ENCODE measurements at regions not wholly inside any gene's neighbourhood (a gene's known extent, or its start where the extent isn't known, plus 50 kb on each side); places are given as distances from the start of the nearest gene placed in this dataset.

GRCh38 chr5:124261848-124262247, 484.6 kb downstream of the ZNF608 start:
- no peaks in the 10 kb centered on the region for H3K79me2 ChIP-seq (ENCODE audit: insufficient read depth)
- no peak overlapping the region for H2AFZ ChIP-seq (ENCODE audit: low read depth)
- no peak overlapping the region for H3K9ac ChIP-seq
- no peaks in the 10 kb centered on the region for H3F3A ChIP-seq (replicated peaks; ENCODE audit: insufficient read depth)
- H3K4me3 ChIP-seq (ENCODE audit: low read depth in 2 of 2, low read length in 1 of 2): no peak overlapping the region
- H3K9me2 ChIP-seq: no peaks in the 10 kb centered on the region
- no peaks in the 10 kb centered on the region; a peak in 2 of 4 replicates for H3K4me1 ChIP-seq (ENCODE audit: control insufficient read depth in 1 of 2, insufficient read depth in 2 of 2, low read depth in 1 of 2, low read length in 1 of 2)
- POLR2A ChIA-PET: no interaction called here
- no peak for DNase-seq
- CTCF ChIA-PET: no interaction called here
- H3K9me3 ChIP-seq: no peaks in the 10 kb centered on the region
- H3K27me3 ChIP-seq (ENCODE audit: insufficient read depth): no peaks in the 10 kb centered on the region
- H3K27ac ChIP-seq (ENCODE audit: low read depth in 2 of 2, low read length in 1 of 2): peak overlapping the region in 1 of 2 experiments; percentile 16; a peak in 1 of 4 replicates
- no peak overlapping the region for H3K4me2 ChIP-seq
- H4K20me1 ChIP-seq (ENCODE audit: insufficient read depth): no peaks in the 10 kb centered on the region
- no peaks in the 10 kb centered on the region for H3K36me3 ChIP-seq (replicated peaks in 1 of 2; ENCODE audit: control insufficient read depth in 1 of 2, insufficient read depth in 2 of 2, low read length in 1 of 2)
- 33% methylated on average over 1 of the region's 1 CpG for WGBS (ENCODE audit: low lambda C conversion rate)
- no peak for TF ChIP-seq USF2 (IDR thresholded peaks at IDR 0.05; ENCODE audit: borderline replicate concordance, low read depth, low read length)
- no peak for TF ChIP-seq PBX3 (IDR thresholded peaks at IDR 0.05)
- TF ChIP-seq EZH2phosphoT487 (IDR thresholded peaks at IDR 0.05; ENCODE audit: borderline replicate concordance, low read depth): no peak
- no peak for TF ChIP-seq CHD2 (IDR thresholded peaks at IDR 0.05; ENCODE audit: low read length, partially characterized antibody)
- TF ChIP-seq FOXJ3 (CRISPR knock-in tag; IDR thresholded peaks at IDR 0.05): no peak
- no peak for TF ChIP-seq TEAD4 (IDR thresholded peaks at IDR 0.05; ENCODE audit: borderline replicate concordance, insufficient read depth)
- TF ChIP-seq RFX5 (IDR thresholded peaks at IDR 0.05; ENCODE audit: low read length): no peak
- TF ChIP-seq MAX (IDR thresholded peaks at IDR 0.05; ENCODE audit: low read depth): no peak
- no peak for TF ChIP-seq GABPA (IDR thresholded peaks at IDR 0.05; ENCODE audit: low read depth)
- no peak for TF ChIP-seq REST (IDR thresholded peaks at IDR 0.05; ENCODE audit: low read depth, low read length)
- no peak for TF ChIP-seq FOXM1 (IDR thresholded peaks at IDR 0.05; ENCODE audit: low read depth)
- no peak for TF ChIP-seq IRF3 (IDR thresholded peaks at IDR 0.05; ENCODE audit: low read depth, low read length)
- no peak for TF ChIP-seq ZBTB33 (IDR thresholded peaks at IDR 0.05; ENCODE audit: borderline replicate concordance, low read depth)
- no peak for TF ChIP-seq NFIC (IDR thresholded peaks at IDR 0.05; ENCODE audit: borderline replicate concordance)
- no peak for TF ChIP-seq SMC3 (IDR thresholded peaks at IDR 0.05; ENCODE audit: low read depth, low read length)
- no peak for TF ChIP-seq MXI1 (IDR thresholded peaks at IDR 0.05; ENCODE audit: low read depth, low read length)

All from SK-N-SH (cell line).